Bronchial epithelial cell (primary cell): ENCODE measurements at regions not wholly inside any gene's neighbourhood (a gene's known extent, or its start where the extent isn't known, plus 50 kb on each side); places are given as distances from the start of the nearest gene placed in this dataset.

ENCODE experiments used
- DNase-seq: peaks from one replicate; pipeline ENCODE4 v3.0.0-alpha.2; 2010; ENCODE audit warnings: low read depth
- FAIRE-seq: peaks from 2 replicates; lab custom pipeline; 2011; peaks lifted over from hg19 to GRCh38; lab: Jason Lieb, UNC
- H3K27me3 ChIP-seq: 2 replicates; pipeline ENCODE4 v1.5.1; 2011; ENCODE audit warnings: low read length; ENCODE audit not compliant: control insufficient read depth, insufficient read depth
- H3K36me3 ChIP-seq: 2 replicates; pipeline ENCODE4 v1.5.1; 2011; ENCODE audit warnings: low read length; ENCODE audit not compliant: control insufficient read depth, insufficient read depth
- H3K4me3 ChIP-seq: 2 replicates; pipeline ENCODE4 v1.5.1; 2011; ENCODE audit warnings: mild to moderate bottlenecking, low read depth, low read length, control low read depth
- TF ChIP-seq, protein P1 (sequence below): IDR thresholded peaks from 2 replicates; pipeline ENCODE4 v1.5.1; 2011; ENCODE audit warnings: mild to moderate bottlenecking, moderate library complexity, low read length, control low read depth, inconsistent platforms; ENCODE audit not compliant: insufficient read depth, severe bottlenecking

DNA sequence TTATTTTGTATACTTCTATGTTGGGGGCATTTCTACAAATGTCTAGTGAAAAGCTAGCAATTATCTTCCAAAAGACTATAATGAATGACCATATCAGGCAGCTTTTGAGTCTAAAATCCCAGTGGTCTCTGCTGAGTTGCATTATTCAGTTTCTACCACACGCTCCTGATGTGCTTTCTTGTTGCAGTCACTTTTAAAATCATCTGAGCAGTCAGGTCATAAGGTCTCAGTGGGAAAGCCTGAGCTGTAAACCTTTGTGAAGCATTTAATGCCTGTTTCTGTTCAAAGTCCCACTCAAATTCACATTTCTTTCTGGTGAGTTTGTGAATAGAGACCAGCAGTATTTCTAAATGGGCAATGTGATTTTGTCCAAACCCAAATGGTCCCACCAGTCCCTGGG lies 1681.5 kb downstream of the HACE1 start:
- FAIRE-seq (no peak), DNase-seq (no peak)
- TF ChIP-seq, protein P1, sequence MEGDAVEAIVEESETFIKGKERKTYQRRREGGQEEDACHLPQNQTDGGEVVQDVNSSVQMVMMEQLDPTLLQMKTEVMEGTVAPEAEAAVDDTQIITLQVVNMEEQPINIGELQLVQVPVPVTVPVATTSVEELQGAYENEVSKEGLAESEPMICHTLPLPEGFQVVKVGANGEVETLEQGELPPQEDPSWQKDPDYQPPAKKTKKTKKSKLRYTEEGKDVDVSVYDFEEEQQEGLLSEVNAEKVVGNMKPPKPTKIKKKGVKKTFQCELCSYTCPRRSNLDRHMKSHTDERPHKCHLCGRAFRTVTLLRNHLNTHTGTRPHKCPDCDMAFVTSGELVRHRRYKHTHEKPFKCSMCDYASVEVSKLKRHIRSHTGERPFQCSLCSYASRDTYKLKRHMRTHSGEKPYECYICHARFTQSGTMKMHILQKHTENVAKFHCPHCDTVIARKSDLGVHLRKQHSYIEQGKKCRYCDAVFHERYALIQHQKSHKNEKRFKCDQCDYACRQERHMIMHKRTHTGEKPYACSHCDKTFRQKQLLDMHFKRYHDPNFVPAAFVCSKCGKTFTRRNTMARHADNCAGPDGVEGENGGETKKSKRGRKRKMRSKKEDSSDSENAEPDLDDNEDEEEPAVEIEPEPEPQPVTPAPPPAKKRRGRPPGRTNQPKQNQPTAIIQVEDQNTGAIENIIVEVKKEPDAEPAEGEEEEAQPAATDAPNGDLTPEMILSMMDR, result no peak
- Histone ChIP-seq H3K27me3 (no peaks in the 10 kb centered on the region), H3K36me3 (no peaks in the 10 kb centered on the region), H3K4me3 (no peak overlapping the region)

DNA sequence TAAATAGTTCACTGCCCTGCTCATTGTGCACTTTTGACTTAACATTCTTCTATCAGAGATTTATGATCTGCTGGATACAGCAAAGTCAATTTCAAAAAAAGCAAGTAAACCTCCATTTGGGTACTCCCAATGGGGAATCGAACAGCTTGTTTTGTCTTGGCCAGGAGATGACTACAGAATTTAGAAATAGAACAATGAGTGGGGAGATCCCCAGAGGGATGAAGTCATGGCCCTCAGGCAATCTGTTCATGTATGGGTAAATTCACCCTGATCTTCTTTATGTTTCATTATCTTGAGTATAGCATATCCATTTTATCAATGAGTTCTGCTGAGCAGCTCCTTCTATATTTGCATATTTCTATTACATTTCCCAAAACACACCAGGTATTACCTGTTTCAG lies 1681.9 kb downstream of the HACE1 start:
- Histone ChIP-seq H3K4me3 (no peak overlapping the region), H3K27me3 (no peaks in the 10 kb centered on the region), H3K36me3 (no peaks in the 10 kb centered on the region)
- FAIRE-seq (no peak), DNase-seq (peak; percentile 4)
- TF ChIP-seq, protein P1, result no peak

DNA sequence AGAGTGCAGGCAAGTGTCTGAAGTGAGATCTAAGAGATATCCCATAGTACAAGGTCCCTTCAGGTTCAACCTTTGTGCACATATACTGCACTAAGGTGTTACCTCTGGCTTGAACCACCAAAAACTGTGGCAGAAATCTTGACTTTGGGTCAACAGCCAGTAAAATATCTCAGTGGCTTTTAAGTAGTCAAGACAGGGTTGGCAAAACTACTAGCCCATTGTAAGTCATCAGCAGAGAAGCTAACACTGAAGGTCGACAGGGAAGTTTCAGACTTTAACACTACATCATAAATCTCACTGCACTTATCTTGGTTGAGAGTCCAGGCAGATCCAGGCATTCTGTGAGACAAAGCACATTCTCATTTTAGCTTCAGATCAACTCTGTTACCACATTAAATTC lies 1684.7 kb downstream of the HACE1 start:
- TF ChIP-seq, protein P1, result no peak
- DNase-seq, result no peak
- no peaks in the 10 kb centered on the region for H3K27me3 ChIP-seq
- no peak overlapping the region for H3K4me3 ChIP-seq
- no peak for FAIRE-seq
- H3K36me3 ChIP-seq, result no peaks in the 10 kb centered on the region

- DNase-seq (no peak), FAIRE-seq (no peak)
- Histone ChIP-seq H3K27me3 (no peaks in the 10 kb centered on the region), H3K4me3 (no peak overlapping the region), H3K36me3 (no peaks in the 10 kb centered on the region)
- TF ChIP-seq, protein P1, result no peak
Observed at GRCh38 chr6:103167345-103168071, 1692.2 kb downstream of the HACE1 start.

- DNase-seq (no peak), FAIRE-seq (no peak)
- Histone ChIP-seq H3K36me3 (no peaks in the 10 kb centered on the region), H3K27me3 (no peaks in the 10 kb centered on the region), H3K4me3 (no peak overlapping the region)
- TF ChIP-seq, protein P1, result no peak
Observed at GRCh38 chr6:103154779-103155572, 1704.7 kb downstream of the HACE1 start.
